Activated CD4-positive, alpha-beta T cell treated with anti-CD3 and anti-CD28 coated beads, Interleukin-2, amount 50 U/mL, for 16 hours (primary cell): ENCODE measurements at regions not wholly inside any gene's neighbourhood (a gene's known extent, or its start where the extent isn't known, plus 50 kb on each side); places are given as distances from the start of the nearest gene placed in this dataset.
"Not testable (repeated sequence)": the region's sequence is repeated elsewhere in the genome, so short reads cannot be mapped to it uniquely, and the experiment has no call there.

ENCODE experiments used
- DNase-seq: peaks from one replicate; pipeline ENCODE4 v3.0.0-alpha.2; 2020

DNA sequence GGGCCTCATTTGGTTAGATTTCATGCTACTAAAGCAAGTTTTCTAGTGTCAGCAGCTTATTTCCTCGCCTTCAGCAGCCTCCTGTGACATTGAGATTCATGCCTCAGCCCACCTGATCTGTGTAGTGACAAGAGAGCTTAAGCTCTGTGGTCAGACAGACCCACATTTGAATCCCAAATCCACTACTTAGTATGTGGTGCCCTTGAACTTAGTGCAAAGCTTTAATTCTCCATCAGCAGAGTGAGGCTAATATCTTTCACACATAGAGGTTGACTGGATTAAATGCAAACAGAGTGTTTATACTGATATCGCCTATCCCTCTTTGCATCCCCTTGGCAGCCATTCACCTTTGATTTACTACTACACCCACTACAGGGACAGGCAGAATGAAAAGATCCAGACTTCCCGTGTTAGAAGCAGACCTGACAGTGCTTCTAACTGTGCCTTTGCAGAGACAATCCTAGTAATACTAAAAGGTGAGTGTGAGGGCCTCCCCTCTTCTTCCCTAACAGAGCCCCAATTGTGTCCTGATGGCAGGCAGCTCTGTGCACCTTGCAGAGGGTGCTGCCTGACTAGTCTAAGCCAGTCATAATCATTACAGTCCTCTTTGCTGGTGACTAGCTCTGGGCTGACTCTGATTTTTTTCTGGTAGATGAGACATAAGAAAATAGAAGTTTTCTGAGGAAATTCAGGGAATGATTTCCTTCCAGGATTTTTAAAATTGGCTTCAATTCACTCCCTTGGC, 264.0 kb downstream of the CTH start:
- DNase-seq, result no peak

DNA sequence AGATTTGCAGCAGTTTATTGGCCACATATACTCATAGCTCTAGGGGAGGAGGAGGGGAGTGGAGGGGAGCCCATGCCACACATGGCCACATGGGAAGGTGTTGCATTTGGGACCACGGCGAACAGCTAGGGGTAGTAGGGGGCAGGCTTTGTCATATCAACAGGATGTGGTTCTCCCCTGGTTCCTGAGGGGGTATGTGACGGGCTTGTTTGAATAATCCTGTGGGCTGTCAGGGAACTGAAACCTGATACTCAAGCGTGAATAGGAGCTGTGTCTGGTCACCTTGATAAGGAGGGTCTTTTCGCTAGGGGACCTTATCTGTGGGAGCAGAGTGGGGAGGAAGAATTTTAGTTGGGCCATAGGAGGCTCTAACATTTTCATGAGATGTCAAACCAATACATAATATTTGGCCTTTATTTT, 264.7 kb downstream of the CTH start:
- DNase-seq, result peak; percentile 6

DNA sequence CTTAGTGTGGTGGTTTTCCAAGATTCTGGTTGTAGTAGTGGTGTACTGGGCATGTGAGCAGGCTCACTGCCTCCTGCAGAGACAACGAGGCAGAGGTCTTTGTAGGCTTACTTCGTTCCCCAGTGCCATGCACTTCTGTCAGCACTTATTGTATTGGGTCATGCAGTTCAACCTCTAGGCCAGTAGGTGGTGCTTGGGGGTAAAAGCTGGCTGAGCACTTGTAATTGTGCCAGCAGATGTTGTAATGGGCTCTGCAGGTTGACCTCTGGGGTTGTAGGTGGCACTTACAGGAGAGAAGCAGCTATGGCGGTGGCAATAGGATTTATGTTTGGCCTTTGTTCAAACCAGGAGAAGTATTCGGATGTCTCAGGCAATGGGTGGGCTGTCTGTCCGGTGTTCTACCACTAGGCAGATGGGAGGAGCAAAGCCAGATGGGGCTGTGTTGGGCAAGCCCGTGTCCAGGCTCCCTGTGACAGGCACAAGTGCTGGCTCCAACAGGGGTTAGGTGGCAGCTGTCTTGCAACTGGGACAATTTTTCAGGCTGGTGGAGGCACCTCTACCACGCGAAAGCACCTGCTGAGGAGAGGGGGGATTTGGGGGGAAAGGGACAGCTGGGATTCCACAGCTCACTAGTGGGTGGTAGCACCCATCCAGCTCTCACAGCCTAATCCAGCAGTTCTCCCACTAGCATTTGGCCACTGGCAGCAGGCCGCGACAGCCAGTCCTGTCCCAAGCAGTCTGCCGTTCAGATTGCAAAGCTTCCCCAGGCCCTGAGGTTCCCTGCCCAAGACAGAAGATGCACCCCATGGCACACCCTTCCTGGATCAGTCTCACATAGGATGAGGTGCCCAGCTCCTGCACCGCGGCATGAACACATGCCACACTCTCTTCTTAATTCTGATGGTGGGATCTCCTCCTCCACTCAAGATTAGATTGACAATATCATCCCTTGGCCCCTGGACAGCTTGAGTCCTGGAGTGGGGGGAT, 274.5 kb downstream of the CTH start:
- DNase-seq, result peak; percentile 65

DNA sequence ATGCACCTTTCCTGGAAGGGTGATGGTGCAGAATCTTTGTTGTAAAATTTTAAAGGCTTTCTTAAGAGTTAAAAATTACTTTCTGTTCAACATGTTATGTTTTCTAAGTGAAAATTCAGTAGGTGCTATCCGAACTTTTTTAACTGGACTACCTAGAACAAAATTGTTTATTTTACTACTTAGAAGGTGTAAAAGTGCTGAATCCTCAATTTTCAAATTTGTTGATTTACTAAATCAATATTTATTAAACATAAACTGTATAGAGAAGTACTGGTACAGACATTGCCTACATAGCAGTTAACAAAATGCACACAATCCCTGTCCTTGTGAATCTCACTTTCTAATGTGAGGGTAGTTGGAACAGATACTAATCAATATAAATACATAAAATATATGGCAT, 277.5 kb downstream of the CTH start:
- no peak for DNase-seq

DNA sequence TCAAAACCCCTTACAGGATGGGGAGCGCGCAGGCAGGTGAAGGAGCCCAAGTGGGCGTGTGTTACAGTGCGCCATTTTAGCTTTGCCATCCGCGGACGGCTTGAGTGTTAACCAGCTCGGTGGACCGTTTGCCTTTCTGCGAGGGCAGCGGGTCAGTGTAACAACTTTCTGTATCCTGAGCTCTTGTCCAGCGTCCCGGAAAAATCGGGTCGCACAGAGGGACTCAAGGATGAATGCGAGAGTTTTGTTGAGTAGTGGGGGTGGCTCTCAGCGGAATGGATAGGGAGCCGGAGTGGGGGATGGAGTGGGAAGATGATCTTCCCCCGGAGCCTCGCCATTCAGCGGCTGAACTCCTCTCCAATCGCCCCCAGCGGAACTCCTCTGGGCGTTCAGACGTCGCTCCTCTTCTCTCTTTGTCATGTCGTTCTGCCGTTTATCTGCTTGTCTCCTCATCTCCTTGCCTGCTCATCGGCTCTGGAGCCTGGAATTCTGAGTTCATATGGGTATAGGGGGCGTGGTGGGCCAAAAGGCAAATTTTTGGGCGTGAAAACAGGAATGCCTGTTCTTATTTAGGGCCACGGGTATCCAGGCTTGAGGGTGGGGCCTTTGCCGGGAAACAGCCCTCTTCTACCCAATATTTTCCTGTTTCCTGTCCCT, 295.4 kb downstream of the CTH start:
- DNase-seq, result no peak

DNA sequence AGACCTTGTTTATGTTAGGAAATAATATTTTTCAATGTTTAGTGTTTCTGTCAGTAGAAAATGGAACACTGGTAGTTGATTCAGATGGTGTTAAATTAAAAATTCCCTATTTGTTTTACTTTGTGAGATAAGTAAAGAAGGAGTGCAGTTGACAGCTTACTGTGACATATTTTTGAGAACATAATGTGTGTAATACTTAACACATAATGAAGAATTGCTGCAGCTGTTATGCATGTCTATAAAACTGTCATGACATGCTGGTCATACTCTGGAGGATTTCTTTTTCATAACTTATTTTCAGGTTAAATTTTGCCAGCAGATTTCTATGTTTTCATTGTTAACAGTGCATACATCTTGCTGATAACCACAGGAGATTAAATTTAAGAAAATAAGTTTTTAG, 296.1 kb downstream of the CTH start:
- DNase-seq, result no peak

DNA sequence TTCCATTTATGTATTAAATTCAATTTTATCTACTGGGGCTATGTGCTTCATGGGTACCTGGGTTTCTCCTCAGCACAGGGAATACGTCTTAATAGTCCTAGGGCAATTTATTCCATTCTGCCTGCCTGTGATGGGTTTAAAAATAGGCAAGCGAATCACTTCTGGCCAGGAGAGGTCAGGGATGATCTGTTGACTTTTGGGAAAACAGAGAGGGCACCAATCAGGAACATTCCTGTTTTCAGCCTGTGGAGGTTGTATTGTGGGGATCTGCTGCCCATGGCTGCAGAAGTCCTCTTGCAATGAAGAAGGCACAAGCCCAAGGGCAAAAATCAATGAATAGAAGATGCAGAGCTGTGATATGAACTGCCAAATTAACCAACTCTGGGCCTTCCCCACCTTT, 303.1 kb downstream of the CTH start:
- no peak for DNase-seq

DNA sequence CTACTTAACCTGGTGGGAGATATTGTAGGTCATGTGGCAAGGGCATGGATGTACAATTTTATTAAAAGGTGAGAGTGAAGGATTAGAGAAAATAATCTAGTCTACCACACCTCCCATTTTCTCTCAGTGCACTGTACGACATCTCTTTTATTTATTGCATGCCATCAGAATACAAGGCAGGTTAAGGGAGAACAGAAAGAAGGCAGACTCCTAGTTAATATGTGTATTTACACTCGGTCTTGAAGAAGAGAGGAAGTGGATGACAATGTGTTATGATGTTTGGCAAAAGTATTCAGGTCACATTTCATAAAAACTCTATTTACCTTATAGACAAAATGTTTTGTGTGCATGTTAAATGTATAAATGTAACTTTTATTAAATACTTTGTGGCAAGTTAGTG, 306.1 kb downstream of the CTH start:
- DNase-seq, result no peak

DNA sequence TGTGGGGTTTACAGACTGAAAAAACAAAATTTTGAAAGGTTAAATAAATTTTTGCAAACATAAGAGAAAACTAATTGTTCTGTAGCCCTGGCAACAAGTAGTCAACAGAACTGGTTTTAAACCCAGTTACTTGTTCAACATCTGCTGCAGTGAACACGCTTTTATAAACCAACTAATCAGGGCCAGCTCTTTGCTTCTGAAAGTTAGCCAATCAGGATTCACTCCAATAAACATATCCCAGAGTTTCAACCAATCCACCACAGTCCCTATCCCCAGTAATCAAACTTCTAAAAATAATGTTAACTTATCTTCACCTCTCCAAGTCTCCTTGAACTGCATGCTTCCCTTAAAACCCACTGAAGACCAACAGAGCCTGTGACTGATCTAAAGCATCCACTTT, 306.6 kb downstream of the CTH start:
- DNase-seq, result no peak

DNA sequence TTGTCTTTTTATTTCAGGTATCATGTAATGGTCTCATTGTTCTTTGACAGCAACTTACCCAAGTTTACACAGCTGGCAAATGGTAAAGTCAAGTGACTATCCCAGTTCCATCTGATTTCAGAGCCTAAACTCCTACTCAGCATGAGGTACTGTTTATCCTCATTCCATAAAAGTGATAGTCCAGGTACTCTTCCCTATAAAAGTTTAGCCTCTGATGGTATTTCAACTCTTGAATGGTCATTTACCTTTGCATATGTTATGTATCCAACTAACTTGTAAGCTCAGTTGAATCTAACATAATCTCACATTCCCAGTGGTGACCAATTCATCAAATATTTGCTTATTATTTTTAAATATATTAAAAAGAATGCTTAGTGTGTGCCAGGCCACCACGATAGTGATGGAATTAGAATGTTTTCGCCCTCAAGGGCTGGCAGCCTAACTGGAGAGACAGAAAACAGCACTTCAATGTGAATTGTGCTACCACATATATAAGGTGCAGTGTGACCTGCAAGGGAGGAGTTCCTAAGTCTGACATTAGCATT, 307.1 kb downstream of the CTH start:
- DNase-seq, result no peak

DNA sequence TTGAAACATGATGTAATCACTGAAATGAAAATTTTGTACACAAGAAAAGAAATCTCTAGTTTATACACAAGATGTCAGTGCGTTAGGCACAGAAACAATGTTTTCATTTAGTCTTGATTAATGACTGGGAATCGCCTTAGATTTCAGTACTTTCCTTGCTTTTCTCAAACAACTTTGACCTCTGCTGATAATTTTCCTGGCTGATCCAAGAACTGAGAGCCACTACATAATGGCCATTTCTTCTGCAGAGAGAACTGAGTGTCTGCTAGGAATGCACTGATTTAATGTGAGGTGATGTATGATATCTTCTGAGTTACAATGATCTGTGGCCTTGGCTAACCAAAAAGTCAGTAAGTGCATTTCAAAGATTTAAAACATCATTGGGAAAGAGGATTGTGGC, 308.1 kb downstream of the CTH start:
- DNase-seq, result no peak

DNA sequence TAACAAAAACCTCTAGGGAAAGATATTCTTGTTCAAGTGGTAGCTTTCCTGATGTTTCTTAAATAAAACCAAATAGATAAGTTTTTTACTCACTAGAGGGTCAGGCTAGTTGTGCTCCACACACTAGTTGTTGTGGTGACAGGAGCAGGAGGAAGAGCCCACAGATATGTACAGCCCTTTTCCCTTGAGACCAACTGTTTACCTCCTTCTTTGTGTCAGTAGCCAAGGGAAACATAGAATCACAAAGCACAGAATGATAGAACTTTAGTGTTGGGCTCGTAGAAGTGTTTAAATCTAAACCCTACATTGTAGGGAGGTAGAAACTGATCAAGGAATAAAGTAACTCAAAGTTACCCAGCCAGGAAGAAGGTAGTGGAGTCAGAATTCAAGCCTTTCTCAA, 309.0 kb downstream of the CTH start:
- DNase-seq, result no peak

DNA sequence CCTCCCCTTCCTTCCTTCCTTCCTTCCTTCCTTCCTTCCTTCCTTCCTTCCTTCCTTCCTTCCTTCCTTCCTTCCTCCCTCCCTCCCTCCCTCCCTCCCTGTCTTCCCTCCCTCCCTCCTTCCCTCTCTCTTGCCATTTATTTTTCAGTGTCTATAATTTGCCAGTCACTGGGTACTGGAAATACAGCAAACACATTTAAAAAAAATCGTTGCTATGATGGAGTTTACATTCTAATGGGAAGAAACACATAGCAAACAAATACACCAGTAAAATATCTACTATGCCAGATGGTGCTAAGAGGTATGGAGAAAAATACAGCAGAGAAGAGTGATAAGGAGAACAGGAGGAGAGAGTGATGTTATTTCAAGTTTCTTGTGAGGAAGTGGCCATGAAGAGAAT, 309.5 kb downstream of the CTH start:
- no peak for DNase-seq

DNA sequence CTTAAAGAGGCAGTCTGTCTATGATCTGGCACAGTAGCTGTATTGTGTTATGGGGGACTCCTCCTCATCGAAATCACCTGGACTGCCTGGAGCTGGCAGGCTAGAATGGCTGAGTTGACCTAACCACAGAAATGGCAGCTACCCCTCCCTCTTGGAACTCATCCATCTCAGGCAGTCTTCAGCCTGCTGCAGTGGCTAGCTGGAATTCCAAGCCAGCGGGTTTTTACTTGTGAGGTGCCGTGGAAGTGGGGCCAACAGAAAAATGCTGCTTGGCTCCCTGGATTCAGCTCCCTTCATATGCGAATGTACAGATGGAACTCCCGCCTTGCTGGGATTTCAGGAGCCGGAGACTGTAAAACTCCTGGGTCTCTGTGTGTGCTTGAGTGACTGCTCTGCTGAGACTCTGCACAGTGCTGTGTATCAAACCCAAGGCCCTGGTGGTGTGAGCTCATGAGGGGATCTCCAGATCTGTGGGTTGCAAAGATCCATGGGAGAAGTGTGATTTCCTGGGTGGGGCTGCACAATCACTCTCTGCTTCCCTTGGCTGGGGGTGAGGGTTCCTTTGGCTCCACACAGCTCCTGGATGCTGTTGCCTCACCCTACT, 316.9 kb downstream of the CTH start:
- DNase-seq, result no peak

DNA sequence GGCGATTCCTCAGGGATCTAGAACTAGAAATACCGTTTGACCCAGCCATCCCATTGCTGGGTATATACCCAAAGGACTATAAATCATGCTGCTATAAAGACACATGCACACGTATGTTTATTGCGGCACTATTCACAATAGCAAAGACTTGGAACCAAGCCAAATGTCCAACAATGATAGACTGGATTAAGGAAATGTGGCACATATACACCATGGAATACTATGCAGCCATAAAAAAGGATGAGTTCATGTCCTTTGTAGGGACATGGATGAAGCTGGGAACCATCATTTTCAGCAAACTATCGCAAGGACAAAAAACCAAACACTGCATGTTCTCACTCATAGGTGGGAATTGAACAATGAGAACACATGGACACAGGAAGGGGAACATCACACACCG, 311.1 kb downstream of the PTGER3 start:
- not testable (repeated sequence) for DNase-seq

DNA sequence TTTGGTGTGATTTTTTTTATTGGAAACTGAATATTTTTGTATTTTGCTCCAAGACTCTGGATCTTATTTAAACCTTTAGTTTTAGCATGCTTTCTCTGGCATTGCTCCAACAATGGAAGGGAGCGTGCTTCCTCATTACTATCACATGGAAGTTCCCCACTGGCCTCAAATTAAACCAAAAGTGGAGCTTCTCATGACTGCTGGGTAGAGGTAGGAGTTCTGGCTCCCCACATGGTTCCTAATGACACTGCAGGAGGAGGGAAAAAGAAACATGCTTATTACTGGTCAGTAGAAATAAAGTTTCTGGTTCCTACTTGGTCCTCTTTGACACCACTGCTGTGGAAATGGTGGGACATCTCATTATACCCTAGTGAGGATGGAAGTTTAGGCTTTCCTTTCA, 310.5 kb downstream of the PTGER3 start:
- DNase-seq, result no peak

DNA sequence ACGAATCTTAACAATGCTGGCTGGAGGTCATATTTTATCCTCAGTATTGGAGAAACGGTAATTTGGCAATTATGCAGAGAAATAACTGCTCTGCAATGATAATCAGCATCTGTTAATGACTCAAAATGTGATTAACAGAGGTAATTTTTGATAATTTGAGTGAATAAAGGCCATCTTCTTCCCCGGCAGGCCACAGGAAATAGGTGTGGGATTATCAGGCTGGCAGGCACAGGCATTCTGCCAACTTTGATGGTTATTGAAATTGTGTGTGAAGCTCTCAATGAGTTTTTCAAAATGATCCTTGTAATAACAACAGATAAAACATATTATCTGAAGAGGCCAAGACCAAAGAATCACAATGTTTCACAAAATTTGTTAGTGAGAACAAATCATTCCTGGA, 309.0 kb downstream of the PTGER3 start:
- no peak for DNase-seq

DNA sequence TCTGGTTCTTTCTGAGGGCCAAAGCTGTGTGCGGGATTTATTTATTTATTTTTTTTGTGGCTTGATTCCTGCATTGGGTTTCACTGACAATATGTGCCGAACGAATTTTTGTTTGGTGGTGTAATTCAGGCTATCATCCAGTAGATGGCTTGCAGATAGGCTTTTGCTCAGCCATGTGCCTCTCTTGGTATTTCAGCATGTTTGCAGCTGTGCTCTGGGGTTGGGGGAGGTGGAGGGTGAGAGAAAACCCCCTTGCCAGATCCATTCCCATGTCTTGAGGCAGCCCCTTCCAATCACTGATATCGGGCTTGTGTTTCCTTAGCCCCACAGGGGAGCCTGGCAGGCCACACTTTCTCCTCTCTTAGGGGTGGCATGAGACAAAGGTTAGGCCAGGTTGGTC, 302.4 kb downstream of the PTGER3 start:
- peak; percentile 6 for DNase-seq

DNA sequence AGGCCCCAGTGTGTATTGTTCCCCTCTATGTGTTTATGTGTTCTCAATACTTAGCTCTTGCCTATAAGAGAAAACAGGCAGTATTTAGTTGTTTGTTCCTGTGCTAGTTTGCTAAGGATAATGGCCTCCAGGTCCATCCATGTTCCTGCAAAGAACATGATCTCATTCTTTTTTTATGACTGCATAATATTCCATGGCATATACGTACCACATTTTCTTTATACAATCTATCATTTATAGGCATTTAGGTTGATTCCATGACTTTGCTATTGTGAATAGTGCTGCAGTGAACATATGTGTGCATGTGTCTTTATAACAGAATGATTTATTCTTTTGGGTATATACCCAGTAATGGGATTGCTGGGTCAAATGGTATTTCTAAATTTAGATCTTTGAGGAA, 301.6 kb downstream of the PTGER3 start:
- DNase-seq, result not testable (repeated sequence)

DNA sequence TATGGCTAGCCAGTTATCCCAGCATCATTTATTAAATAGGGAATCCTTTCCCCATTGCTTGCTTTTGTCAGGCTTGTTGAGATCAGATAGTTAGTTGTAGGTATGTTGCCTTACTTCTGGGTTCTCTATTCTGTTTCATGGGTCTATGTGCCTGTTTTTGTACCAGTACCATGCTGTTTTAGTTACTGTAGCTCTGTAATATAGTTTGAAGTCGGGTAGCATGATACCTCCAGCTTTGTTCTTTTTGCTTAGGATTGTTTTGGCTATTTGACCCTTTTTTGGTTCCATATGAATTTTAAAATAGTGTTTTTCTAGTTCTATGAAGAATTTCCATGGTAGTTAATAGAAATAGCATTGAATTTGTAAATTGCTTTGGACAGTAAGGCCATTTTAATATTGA, 300.5 kb downstream of the PTGER3 start:
- not testable (repeated sequence) for DNase-seq

DNA sequence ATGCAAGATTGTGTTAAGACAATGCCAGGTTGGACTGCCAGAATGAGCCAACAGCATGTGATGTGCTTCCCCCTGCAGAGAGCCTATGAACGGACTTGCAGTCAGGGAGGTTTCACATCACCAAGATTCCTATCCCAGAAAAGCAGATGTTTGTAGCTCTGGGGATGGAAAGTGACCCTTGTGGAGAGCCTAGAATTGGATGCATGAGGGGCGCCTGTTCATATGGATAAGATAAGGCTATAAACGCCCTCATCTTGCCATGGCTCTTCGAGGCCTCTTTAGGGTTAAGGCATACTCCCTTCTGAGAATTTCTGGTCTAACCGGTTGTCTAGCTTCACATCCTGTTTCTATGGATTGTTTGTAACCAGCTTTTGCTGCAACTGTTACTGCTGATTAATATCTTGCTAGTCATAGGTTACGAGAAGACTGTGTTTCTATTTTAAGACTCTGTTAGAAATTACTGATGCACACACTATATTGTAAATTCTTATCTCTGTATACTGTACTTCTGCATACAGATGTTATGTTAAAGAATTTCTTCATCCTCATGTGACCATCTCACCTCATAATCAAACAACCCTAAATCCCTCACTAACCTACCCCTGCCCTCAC, 295.8 kb downstream of the PTGER3 start:
- peak; percentile 12 for DNase-seq

DNA sequence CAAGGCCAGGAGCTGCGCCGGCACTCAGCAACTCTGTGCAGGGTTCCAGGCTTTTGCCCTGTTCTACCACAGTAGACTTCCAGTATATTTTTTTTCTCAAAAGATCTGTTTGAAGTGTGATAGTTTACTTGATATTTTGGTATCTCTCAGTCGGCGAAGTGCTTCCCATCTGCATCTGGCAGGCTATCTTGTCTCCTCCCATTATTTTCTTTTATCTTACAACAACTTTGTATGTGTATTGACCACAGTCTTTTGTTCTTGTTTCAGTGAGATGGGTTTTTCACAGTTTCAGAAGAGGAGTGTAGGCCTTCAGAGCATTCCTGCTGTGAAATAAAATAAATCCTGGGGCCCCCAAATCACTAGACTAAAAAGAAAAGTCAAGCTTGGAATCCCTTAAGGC, 292.9 kb downstream of the PTGER3 start:
- DNase-seq, result no peak
